Lung (tissue), 11 donors: ENCODE measurements at regions not wholly inside any gene's neighbourhood (a gene's known extent, or its start where the extent isn't known, plus 50 kb on each side); places are given as distances from the start of the nearest gene placed in this dataset.

ENCODE experiments used
- ATAC-seq: fragments of 200-7000 bp; cut with Tn5 transposase; one replicate; pipeline ENCODE4 v1.9.1; 2020; ENCODE audit warnings: moderate number of reproducible peaks; ENCODE audit not compliant: insufficient read depth, low FRiP score
- DNase-seq, 3 donors: peaks; one replicate each; pipeline ENCODE4 v3.0.0-alpha.2; 2013 to 2017
- H3K27ac ChIP-seq, 2 donors: one replicate each; pipeline ENCODE4 v1.5.1; 2013; ENCODE audit warnings: mild to moderate bottlenecking in 2 of 2, moderate library complexity in 2 of 2, control low read depth in 1 of 2, inconsistent platforms in 1 of 2, low read depth in 1 of 2, low read length in 1 of 2
- H3K27me3 ChIP-seq, 3 donors: one replicate each; pipeline ENCODE4 v1.5.1; 2013; ENCODE audit warnings: low read length in 2 of 3; ENCODE audit not compliant: control insufficient read depth in 3 of 3, insufficient read depth in 3 of 3
- H3K36me3 ChIP-seq, 4 donors: one replicate each; pipeline ENCODE4 v1.5.1; 2013; ENCODE audit warnings: low read length in 4 of 4, mild to moderate bottlenecking in 1 of 4, moderate library complexity in 1 of 4; ENCODE audit not compliant: control insufficient read depth in 4 of 4, insufficient read depth in 4 of 4
- H3K4me1 ChIP-seq, 5 donors: one replicate each; pipeline ENCODE4 v1.5.1; 2013; ENCODE audit warnings: low read length in 5 of 5, mild to moderate bottlenecking in 2 of 5, moderate library complexity in 1 of 5; ENCODE audit not compliant: control insufficient read depth in 5 of 5, insufficient read depth in 5 of 5
- H3K4me3 ChIP-seq: one replicate; pipeline ENCODE4 v1.5.1; 2013; ENCODE audit warnings: mild to moderate bottlenecking, control low read depth, moderate library complexity
- H3K9ac ChIP-seq, 2 donors: one replicate each; pipeline ENCODE4 v1.5.1; 2013; ENCODE audit warnings: low read length in 2 of 2, control low read depth in 1 of 2; ENCODE audit not compliant: insufficient read depth in 1 of 2
- H3K9me3 ChIP-seq, 4 donors: one replicate each; pipeline ENCODE4 v1.5.1; 2013; ENCODE audit warnings: low read length in 3 of 4, mild to moderate bottlenecking in 1 of 4, moderate library complexity in 1 of 4; ENCODE audit not compliant: control insufficient read depth in 4 of 4, insufficient read depth in 3 of 4
- WGBS, 2 donors: extraction: QIAGEN DNeasy Blood & Tissue Kit; methylation state at CpG; one replicate each; pipeline ENCODE4 v1.1.7; 2013; 5-methylcytosine and 5-hydroxymethylcytosine counted together
- TF ChIP-seq, protein P1 (sequence below): IDR thresholded peaks from 2 replicates; pipeline ENCODE4 v1.5.1; 2012; ENCODE audit warnings: mild to moderate bottlenecking; ENCODE audit errors: control extremely low read depth, extremely low read depth
- donor health status: control.
- donor health status: control.
- donor health status: Bipolar disorder and iron deficiency.
- donor health status: healthy.
- donor health status: DM: yes; HTN: yes; CAD: no.

DNA sequence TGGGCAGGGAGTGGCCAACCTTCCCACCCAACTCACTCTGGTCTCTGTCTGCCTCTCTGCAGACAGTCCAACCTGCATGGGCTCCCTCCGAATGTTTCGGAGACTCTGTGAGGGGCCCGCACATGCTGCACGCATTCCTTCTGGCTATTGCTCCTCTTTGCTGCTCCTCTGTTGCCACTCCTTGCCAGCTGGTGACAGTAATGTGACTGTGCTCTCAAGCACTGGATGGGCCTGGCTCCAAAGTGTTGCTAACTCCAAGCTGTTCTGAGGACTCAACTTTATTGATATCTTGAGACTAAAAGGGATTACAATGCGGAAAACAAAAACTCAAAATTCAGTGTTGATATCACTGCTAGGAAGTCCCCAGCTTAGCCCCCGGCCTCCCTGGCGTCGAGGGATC is 105.4 kb upstream of the KIF5B start:
- Histone ChIP-seq H3K27ac (no peak overlapping the region), H3K27me3 (no peaks in the 10 kb centered on the region), H3K9ac (no peak overlapping the region), H3K4me3 (no peak overlapping the region), H3K4me1 (no peaks in the 10 kb centered on the region), H3K36me3 (no peaks in the 10 kb centered on the region), H3K9me3 (no peaks in the 10 kb centered on the region)
- DNase-seq (no peak), ATAC-seq (no peak)
- 93 to 94% methylated on average over 8 of the region's 8 CpGs for WGBS, 2 donors
- TF ChIP-seq, protein P1, sequence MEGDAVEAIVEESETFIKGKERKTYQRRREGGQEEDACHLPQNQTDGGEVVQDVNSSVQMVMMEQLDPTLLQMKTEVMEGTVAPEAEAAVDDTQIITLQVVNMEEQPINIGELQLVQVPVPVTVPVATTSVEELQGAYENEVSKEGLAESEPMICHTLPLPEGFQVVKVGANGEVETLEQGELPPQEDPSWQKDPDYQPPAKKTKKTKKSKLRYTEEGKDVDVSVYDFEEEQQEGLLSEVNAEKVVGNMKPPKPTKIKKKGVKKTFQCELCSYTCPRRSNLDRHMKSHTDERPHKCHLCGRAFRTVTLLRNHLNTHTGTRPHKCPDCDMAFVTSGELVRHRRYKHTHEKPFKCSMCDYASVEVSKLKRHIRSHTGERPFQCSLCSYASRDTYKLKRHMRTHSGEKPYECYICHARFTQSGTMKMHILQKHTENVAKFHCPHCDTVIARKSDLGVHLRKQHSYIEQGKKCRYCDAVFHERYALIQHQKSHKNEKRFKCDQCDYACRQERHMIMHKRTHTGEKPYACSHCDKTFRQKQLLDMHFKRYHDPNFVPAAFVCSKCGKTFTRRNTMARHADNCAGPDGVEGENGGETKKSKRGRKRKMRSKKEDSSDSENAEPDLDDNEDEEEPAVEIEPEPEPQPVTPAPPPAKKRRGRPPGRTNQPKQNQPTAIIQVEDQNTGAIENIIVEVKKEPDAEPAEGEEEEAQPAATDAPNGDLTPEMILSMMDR = no peak

DNA sequence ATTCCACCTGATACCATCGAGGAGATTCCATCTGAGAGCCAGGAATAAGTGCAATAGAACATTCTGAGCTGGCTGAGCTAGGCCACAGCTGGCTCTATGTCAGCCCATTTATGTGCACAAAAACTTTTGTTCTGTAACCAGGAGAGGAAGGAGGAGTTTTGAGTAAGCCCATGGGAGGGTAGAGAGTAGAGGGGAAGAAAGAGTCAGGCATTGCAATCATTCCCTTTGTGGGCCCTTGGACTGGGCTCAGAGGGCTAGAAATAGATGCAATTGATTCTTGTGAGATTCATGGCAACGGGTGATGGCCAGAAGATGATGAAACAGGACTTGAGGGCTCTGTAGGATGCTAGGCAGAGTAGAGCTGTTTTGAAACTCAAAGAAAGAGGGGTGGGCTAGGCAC is 104.6 kb upstream of the KIF5B start:
- WGBS, 2 donors = 74 to 85% methylated on average over 2 of the region's 2 CpGs
- ATAC-seq (no peak), DNase-seq (no peak)
- H3K9ac ChIP-seq = no peak overlapping the region
- no peak overlapping the region for H3K4me3 ChIP-seq
- TF ChIP-seq, protein P1 = no peak
- no peaks in the 10 kb centered on the region for H3K9me3 ChIP-seq
- H3K36me3 ChIP-seq = no peaks in the 10 kb centered on the region
- no peaks in the 10 kb centered on the region for H3K4me1 ChIP-seq
- H3K27ac ChIP-seq = no peak overlapping the region
- no peaks in the 10 kb centered on the region for H3K27me3 ChIP-seq

DNA sequence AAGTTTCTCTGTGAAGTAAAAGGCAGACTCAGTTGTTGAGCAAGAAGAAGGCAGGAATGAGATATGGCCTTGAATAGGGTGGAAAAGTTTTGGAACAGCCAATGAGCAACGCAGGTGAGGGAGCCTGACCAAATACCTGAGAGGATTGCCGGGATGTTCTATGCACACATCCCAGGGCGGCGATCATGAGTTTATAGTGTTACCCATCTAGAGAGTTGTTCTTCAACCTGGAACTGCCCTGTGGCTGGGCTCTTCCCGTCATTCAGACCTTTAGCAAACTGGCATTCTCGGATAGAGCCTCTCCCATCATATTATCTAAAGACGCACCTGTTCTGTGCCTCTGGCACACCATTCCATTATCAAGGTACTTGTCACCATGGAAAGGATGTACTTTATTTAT is 103.0 kb upstream of the KIF5B start:
- H3K9ac ChIP-seq = no peak overlapping the region
- peaks cover 0 to 4% (median 0%) of the 10 kb centered on the region in 4 donors for H3K9me3 ChIP-seq
- no peak for ATAC-seq
- DNase-seq = no peak
- H3K4me1 ChIP-seq = no peaks in the 10 kb centered on the region
- H3K36me3 ChIP-seq = no peaks in the 10 kb centered on the region
- no peaks in the 10 kb centered on the region for H3K27me3 ChIP-seq
- TF ChIP-seq, protein P1 = no peak
- no peak overlapping the region for H3K4me3 ChIP-seq
- no peak overlapping the region for H3K27ac ChIP-seq
- WGBS, 2 donors = 92 to 94% methylated on average over 7 of the region's 7 CpGs

DNA sequence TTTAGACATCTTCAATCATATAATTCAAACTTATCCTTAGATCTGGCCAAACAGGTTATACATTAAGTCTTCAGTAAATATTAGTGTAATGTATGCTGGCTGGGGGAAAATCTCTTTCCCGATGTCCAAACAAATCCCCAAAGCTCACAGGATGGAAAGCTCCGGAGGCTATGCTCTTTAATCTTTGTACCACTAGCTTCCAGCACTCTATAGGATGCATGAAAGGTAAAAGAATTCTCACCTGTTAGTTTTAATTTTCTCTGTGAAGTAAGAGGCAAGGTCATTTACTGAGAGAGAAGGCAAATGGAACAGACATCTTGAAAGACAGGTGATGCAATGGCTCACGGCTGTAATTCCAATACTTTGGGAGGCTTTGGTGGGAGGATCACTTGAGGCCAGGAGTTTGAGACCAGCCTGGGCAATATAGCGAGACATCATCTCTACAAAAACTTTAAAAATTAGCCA is 99.8 kb upstream of the KIF5B start:
- Histone ChIP-seq H3K9ac (no peak overlapping the region), H3K4me3 (no peak overlapping the region), H3K9me3 (peaks cover 0 to 7% (median 2%) of the 10 kb centered on the region in 4 donors), H3K4me1 (no peaks in the 10 kb centered on the region), H3K36me3 (no peaks in the 10 kb centered on the region), H3K27ac (no peak overlapping the region), H3K27me3 (no peaks in the 10 kb centered on the region)
- no peak for DNase-seq
- 85 to 91% methylated on average over 4 of the region's 4 CpGs for WGBS, 2 donors
- ATAC-seq = no peak
- TF ChIP-seq, protein P1 = no peak
